GM23338 (cell line): ENCODE measurements at regions not wholly inside any gene's neighbourhood (a gene's known extent, or its start where the extent isn't known, plus 50 kb on each side); places are given as distances from the start of the nearest gene placed in this dataset.

Experiments
- CTCF ChIP-seq, 2 experiments: fragments of 200-600 bp in 1 of 2; sonication (generic) in 1 of 2; conservative IDR thresholded peaks; 2 replicates each; pipeline versions ENCODE4 v1.5.1 to v1.6.1; 2016 to 2017; ENCODE audit warnings: antibody characterized with exemption in 2 of 2, low read depth in 2 of 2, mild to moderate bottlenecking in 2 of 2, moderate library complexity in 1 of 2
- EZH2 ChIP-seq: fragments of 200-600 bp; sonication (generic); IDR thresholded peaks from one replicate; pipeline ENCODE4 v1.8.0; 2017; ENCODE audit warnings: antibody characterized with exemption, mild to moderate bottlenecking, low read depth; ENCODE audit not compliant: unreplicated experiment

DNA sequence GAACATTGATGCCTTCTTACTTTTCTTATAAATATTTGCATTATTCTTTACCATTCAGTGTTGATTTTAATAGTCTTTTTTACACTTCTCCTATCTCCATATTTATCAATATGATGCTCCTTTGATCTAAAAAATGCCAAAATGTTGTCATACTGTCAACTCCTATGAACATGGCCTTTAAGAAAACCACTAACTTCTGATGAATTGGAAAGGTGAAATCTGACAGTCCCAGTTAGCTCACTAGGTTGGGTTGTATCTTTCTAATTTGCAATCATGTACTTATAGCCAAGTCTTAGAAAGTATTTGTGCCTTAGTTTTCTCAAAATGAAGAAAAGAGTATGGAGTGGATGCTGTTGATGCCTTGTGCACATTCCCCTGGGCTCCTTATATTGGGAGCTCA lies 75.4 kb upstream of the SPACA1 start:
- TF ChIP-seq EZH2 (no peak), CTCF (conservative IDR thresholded peaks at IDR 0.05; ENCODE audit: low read depth in 2 of 2) (no peak)
